ENCODE measurements at regions not wholly inside any gene's neighbourhood (a gene's known extent, or its start where the extent isn't known, plus 50 kb on each side); places are given as distances from the start of the nearest gene placed in this dataset.

DNA sequence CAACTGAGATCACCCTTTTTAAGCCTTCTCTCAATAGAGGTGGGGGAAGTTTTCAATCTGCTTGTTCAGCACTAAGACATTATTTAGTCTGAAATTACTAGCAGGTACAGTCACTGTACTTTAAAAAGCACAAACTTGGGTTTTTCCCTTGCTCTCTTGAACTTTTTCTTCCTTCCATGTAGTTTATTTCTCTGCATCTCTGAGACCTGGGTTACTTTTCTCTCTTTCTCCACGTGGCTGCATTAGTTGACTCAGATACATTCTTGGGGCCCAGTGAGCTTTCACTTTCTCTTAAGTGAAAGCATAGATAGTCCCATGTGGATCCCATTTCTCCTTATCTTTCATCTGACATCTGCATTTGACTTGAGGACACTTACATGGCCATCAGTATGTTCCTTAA lies 433.9 kb upstream of the MAP3K7 start:
- Histone ChIP-seq H3K9me3 (no peaks in the 10 kb centered on the region), H3K9ac (no peak overlapping the region), H3K27ac (no peak overlapping the region), H3K36me3 (no peaks in the 10 kb centered on the region), H3K4me1 (no peaks in the 10 kb centered on the region), H4K20me1 (no peaks in the 10 kb centered on the region), H3K4me2 (no peak overlapping the region), H3K27me3 (no peaks in the 10 kb centered on the region), H3K4me3 (no peak overlapping the region)
- TF ChIP-seq Cebpa-rat (IDR thresholded peaks at IDR 0.05), result no peak

DNA sequence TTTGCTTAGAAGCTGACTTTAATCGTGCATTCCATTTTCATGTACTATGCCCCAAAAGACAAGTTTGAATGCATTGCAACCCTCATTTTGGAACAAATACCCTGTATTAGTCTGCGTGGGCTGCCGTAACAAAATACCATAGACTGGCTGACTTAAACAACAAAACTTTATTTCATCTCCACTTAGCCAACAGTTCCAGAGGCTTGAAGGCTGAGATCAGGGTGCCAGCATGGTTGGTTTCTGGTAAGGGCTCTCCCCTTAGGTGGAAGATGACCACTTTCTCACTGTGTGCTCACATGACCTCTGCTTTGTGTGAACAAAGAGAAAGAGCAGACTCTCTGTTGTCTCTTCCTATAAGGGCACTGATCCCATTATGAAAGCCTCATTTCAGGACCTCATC lies 431.7 kb upstream of the MAP3K7 start:
- H3K4me3 ChIP-seq, result no peak overlapping the region
- H3K36me3 ChIP-seq, result no peaks in the 10 kb centered on the region
- H3K9me3 ChIP-seq, result no peaks in the 10 kb centered on the region
- H3K4me1 ChIP-seq, result no peaks in the 10 kb centered on the region
- H3K4me2 ChIP-seq, result no peak overlapping the region
- no peak for TF ChIP-seq Cebpa-rat (IDR thresholded peaks at IDR 0.05)
- no peaks in the 10 kb centered on the region for H4K20me1 ChIP-seq
- no peaks in the 10 kb centered on the region for H3K27me3 ChIP-seq
- no peak overlapping the region for H3K27ac ChIP-seq
- no peak overlapping the region for H3K9ac ChIP-seq

DNA sequence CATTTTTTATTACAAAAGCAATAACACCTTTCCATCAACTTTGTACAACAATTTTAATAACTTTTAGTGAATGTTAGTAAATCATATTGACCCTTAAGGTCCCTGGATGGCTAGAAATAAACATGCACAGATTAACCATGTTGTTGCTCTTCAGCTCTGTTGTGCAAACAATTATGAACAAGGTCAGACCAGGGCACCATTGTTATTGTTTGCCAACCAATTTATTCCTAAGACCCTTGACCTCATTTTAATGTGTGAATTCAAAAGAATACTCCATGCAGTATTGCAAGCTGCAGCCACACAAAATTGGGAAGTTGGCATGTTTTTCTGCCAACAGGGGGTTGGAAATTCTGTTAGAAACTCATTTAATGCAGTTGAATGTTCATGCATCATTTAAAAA lies 426.6 kb upstream of the MAP3K7 start:
- Histone ChIP-seq H3K27ac (no peak overlapping the region), H3K9ac (no peak overlapping the region), H3K36me3 (no peaks in the 10 kb centered on the region)

DNA sequence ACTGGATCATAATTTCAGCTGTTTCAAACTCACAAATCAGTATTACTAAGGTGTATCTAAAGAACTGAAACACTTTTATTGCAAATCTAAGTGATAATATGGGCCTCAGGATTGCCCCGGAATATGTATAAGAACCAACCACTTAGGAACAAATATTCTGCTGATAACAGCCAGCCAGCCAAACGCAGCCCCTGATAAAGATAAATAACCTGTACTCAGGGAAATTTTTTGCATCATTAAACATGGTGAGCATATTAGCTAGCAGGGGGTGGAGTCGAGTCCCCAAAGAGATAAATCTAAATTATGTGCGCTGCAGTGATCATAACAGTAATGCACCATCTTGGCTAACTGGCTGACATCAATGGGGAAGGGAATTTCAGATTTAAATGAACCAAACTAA lies 410.2 kb upstream of the MAP3K7 start:
- Histone ChIP-seq H3K4me2 (no peak overlapping the region), H3K36me3 (no peaks in the 10 kb centered on the region), H3K9me3 (no peaks in the 10 kb centered on the region), H3K9ac (no peak overlapping the region), H3K27ac (no peak overlapping the region), H3K4me1 (no peaks in the 10 kb centered on the region), H3K4me3 (no peak overlapping the region), H3K27me3 (no peaks in the 10 kb centered on the region), H4K20me1 (no peaks in the 10 kb centered on the region)
- no peak for TF ChIP-seq Cebpa-rat (IDR thresholded peaks at IDR 0.05)

More for the DNA sequence above, 426.6 kb upstream of the MAP3K7 start:
- H3K9me3 ChIP-seq, result no peaks in the 10 kb centered on the region
- no peak overlapping the region for H3K4me2 ChIP-seq
- H3K4me3 ChIP-seq, result no peak overlapping the region
- H4K20me1 ChIP-seq, result no peaks in the 10 kb centered on the region
- no peaks in the 10 kb centered on the region for H3K27me3 ChIP-seq
- no peak for TF ChIP-seq Cebpa-rat (IDR thresholded peaks at IDR 0.05)
- H3K4me1 ChIP-seq, result no peaks in the 10 kb centered on the region

DNA sequence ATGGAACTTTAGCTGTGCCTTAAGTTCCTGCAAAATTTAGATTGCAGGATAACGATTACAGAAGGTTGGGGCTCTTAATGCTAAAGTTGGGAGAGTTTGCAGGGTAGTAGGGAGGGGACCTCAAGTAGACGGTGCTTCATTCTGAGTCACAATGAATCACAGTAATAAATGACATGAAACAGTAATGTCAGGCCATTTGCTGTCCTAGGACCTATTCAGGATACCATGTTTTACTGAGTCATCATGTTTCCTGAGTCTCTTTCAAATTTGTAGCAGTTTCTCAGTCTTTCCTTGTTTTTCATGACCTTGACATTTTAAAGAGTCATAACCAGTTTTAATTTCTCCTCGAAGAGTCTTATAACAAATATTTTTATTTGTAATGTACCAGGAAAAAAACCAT lies 406.9 kb upstream of the MAP3K7 start:
- H3K4me2 ChIP-seq, result no peak overlapping the region
- H3K36me3 ChIP-seq, result no peaks in the 10 kb centered on the region
- no peaks in the 10 kb centered on the region for H3K9me3 ChIP-seq
- no peaks in the 10 kb centered on the region for H4K20me1 ChIP-seq
- no peak overlapping the region for H3K4me3 ChIP-seq
- H3K4me1 ChIP-seq, result no peaks in the 10 kb centered on the region
- TF ChIP-seq Cebpa-rat (IDR thresholded peaks at IDR 0.05), result no peak
- no peak overlapping the region for H3K9ac ChIP-seq
- no peaks in the 10 kb centered on the region for H3K27me3 ChIP-seq
- no peak overlapping the region for H3K27ac ChIP-seq

DNA sequence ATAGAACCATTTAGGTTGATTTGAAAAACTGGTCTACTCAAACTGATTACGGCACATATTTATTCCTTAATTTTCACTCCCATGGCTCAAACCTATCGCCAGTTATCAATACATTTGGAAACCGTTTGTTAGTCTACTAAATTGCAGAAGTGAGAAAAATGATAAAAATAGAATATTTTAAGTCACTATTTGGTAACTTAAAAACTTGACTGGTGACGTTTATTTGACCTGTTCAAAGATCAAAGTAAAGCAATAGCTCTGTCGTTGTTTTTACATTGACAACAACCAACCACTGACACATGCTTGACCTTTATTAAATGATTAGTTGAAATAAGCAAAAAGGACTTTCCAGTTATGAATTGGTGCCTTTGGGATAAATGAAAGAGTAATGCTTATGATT lies 402.9 kb upstream of the MAP3K7 start:
- Histone ChIP-seq H3K4me1 (no peaks in the 10 kb centered on the region), H3K27ac (no peak overlapping the region), H3K36me3 (no peaks in the 10 kb centered on the region), H3K4me3 (no peak overlapping the region), H3K9ac (no peak overlapping the region), H3K27me3 (no peaks in the 10 kb centered on the region), H3K9me3 (no peaks in the 10 kb centered on the region), H4K20me1 (no peaks in the 10 kb centered on the region), H3K4me2 (no peak overlapping the region)
- no peak for TF ChIP-seq Cebpa-rat (IDR thresholded peaks at IDR 0.05)

DNA sequence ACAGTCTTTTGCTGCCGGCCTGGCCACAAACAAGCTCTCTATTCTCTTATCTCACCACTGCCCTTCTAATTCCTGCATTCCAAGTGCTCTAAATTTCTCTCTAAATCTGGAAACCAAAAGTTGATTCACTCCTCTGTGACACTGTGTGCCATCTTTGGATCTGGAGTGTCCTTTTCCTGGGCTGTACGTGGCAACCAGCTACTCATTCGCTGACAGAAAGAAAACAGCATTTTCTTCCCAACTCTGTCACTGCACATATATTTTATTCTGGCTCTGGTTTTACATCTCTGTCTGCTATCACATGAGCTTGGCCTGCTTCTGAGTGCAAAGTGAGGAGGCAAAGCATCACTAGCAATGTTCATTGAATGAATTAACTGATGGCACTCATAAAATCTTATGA lies 397.2 kb upstream of the MAP3K7 start:
- Histone ChIP-seq H3K9me3 (no peaks in the 10 kb centered on the region), H3K27ac (no peak overlapping the region), H3K9ac (no peak overlapping the region), H3K27me3 (no peaks in the 10 kb centered on the region), H3K4me2 (no peak overlapping the region), H3K4me1 (no peaks in the 10 kb centered on the region), H3K36me3 (no peaks in the 10 kb centered on the region), H3K4me3 (no peak overlapping the region), H4K20me1 (no peaks in the 10 kb centered on the region)
- TF ChIP-seq Cebpa-rat (IDR thresholded peaks at IDR 0.05), result no peak

DNA sequence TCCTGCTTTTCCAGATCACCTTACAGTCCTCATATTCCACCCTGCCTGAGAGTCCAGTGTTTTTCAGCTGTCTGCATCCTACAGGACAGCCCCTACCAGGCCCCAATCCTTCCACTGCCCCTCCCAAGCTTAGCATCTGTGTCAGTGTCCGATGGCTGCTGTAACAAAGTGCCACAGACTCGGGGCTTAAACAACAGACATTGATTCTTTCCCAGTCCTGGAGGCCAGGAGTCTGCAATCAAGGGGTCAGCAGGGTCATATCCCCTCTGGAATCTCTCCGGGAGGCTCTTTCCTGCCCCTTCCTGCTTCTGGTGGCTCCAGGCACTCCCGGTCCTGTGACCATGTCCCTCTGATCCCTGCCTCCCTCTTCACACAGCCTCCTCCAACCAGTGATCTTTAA lies 396.6 kb upstream of the MAP3K7 start:
- no peaks in the 10 kb centered on the region for H4K20me1 ChIP-seq
- H3K4me2 ChIP-seq, result no peak overlapping the region
- no peak overlapping the region for H3K27ac ChIP-seq
- H3K4me1 ChIP-seq, result no peaks in the 10 kb centered on the region
- TF ChIP-seq Cebpa-rat (IDR thresholded peaks at IDR 0.05), result no peak
- no peaks in the 10 kb centered on the region for H3K9me3 ChIP-seq
- no peaks in the 10 kb centered on the region for H3K36me3 ChIP-seq
- H3K9ac ChIP-seq, result no peak overlapping the region
- no peak overlapping the region for H3K4me3 ChIP-seq
- H3K27me3 ChIP-seq, result no peaks in the 10 kb centered on the region

DNA sequence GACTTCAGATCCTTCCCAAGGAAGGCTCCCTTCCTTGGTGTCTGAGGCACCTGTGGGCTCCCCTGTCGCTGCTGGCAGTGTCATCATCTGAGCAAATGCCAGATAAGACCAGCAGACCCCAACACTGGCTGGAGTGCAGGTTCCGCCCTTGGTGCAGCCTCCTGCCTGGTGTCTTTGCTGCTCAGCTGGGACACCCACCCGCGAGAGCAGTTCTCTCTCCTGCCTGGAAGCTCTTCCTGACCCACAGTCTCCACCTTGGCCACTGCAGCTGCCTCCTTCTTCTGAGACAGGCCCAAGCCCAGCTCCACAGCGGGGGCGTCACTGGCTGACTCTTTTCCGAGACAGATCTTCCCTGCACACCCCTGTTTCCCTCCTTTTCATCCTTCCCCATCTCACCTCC lies 395.7 kb upstream of the MAP3K7 start:
- no peak for TF ChIP-seq Cebpa-rat (IDR thresholded peaks at IDR 0.05)
- no peaks in the 10 kb centered on the region for H3K9me3 ChIP-seq
- no peaks in the 10 kb centered on the region for H3K36me3 ChIP-seq
- no peaks in the 10 kb centered on the region for H3K27me3 ChIP-seq
- H3K27ac ChIP-seq, result no peak overlapping the region
- H3K4me3 ChIP-seq, result no peak overlapping the region
- no peak overlapping the region for H3K4me2 ChIP-seq
- H3K4me1 ChIP-seq, result no peaks in the 10 kb centered on the region
- no peak overlapping the region for H3K9ac ChIP-seq
- no peaks in the 10 kb centered on the region for H4K20me1 ChIP-seq

DNA sequence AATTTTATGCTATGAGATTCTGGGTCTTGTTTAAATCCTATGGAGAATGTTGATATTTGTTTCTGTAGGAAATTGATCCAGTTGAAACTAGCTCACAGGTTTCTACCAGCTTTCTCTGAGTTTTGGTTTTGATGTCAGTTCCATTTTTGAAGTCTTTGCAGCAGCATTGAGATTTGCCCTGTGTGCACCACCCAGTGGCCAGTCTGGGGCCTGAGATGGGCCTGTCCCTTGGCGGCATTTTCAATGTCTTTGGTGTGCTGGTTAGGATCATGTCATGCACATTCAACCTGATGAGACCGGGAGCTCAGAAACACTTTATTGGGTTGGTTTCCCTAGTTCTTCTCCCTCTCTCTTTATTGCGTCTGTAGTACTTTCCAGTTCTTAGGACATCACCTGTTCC lies 395.2 kb upstream of the MAP3K7 start:
- Histone ChIP-seq H3K4me3 (no peak overlapping the region), H3K9me3 (no peaks in the 10 kb centered on the region), H3K27me3 (no peaks in the 10 kb centered on the region), H3K36me3 (no peaks in the 10 kb centered on the region), H3K9ac (no peak overlapping the region), H3K27ac (no peak overlapping the region), H3K4me1 (no peaks in the 10 kb centered on the region), H4K20me1 (no peaks in the 10 kb centered on the region), H3K4me2 (no peak overlapping the region)
- TF ChIP-seq Cebpa-rat (IDR thresholded peaks at IDR 0.05), result no peak

DNA sequence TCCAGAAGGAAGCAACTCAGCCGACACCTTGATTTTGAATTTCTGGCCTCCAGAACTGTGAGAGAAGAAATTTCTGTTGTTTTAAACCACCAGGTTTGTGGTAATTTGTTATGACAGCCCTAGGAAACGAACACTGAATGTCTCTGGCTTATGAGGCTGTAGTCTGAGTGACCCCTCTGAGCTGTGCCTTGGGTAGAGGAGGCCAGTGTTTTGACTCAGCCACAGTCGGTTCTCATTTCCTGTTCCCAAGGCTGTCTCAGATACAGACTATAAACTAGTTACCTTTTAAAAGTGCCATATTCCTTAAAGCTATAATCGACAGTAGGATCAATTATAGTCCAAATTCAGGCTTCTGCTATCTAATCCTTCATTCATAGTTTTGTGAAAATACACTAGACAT lies 391.2 kb upstream of the MAP3K7 start:
- H3K9ac ChIP-seq, result no peak overlapping the region
- no peak overlapping the region for H3K27ac ChIP-seq
- H3K9me3 ChIP-seq, result no peaks in the 10 kb centered on the region
- H3K4me2 ChIP-seq, result no peak overlapping the region
- TF ChIP-seq Cebpa-rat (IDR thresholded peaks at IDR 0.05), result no peak
- H3K4me3 ChIP-seq, result no peak overlapping the region
- H3K4me1 ChIP-seq, result no peaks in the 10 kb centered on the region
- no peaks in the 10 kb centered on the region for H4K20me1 ChIP-seq
- no peaks in the 10 kb centered on the region for H3K36me3 ChIP-seq
- no peaks in the 10 kb centered on the region for H3K27me3 ChIP-seq

All from BLaER1 (cell line).